Epithelial cell of esophagus (primary cell): ENCODE measurements at regions not wholly inside any gene's neighbourhood (a gene's known extent, or its start where the extent isn't known, plus 50 kb on each side); places are given as distances from the start of the nearest gene placed in this dataset.

Experiments
- DNase-seq: peaks from one replicate; pipeline ENCODE4 v3.0.0; 2010; ENCODE audit warnings: low read depth
- H3K4me3 ChIP-seq: 2 replicates; pipeline ENCODE4 v1.5.1; 2011; ENCODE audit warnings: mild to moderate bottlenecking, low read length, control low read depth
- TF ChIP-seq, protein P1 (sequence below): IDR thresholded peaks from 2 replicates; pipeline ENCODE4 v1.5.1; 2011; ENCODE audit warnings: low read depth, mild to moderate bottlenecking, low read length, control low read depth, inconsistent platforms; ENCODE audit not compliant: insufficient read depth; ENCODE audit errors: missing control alignments

DNA sequence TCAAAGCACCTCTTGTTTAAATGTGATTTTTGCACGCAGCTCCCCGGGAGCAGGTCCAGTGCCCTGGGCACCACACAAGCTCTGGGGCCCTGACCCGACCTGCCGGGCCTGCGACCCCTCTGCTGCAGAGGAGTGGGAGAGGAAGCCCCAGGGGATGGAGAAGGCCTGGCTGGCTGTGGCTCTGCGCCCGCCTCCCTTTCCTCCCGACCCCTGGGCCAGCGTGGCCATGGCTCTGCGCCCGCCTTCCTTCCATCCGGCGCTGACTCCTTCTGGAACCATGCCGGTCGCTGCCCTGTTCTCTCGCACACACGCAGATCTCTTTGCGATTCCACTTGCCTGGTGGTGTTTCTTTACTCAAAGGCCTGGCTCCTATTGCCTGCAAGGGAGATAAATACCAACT is 166.5 kb upstream of the SALL3 start:
- TF ChIP-seq, protein P1, sequence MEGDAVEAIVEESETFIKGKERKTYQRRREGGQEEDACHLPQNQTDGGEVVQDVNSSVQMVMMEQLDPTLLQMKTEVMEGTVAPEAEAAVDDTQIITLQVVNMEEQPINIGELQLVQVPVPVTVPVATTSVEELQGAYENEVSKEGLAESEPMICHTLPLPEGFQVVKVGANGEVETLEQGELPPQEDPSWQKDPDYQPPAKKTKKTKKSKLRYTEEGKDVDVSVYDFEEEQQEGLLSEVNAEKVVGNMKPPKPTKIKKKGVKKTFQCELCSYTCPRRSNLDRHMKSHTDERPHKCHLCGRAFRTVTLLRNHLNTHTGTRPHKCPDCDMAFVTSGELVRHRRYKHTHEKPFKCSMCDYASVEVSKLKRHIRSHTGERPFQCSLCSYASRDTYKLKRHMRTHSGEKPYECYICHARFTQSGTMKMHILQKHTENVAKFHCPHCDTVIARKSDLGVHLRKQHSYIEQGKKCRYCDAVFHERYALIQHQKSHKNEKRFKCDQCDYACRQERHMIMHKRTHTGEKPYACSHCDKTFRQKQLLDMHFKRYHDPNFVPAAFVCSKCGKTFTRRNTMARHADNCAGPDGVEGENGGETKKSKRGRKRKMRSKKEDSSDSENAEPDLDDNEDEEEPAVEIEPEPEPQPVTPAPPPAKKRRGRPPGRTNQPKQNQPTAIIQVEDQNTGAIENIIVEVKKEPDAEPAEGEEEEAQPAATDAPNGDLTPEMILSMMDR: no peak
- DNase-seq: no peak
- H3K4me3 ChIP-seq: no peak overlapping the region

DNA sequence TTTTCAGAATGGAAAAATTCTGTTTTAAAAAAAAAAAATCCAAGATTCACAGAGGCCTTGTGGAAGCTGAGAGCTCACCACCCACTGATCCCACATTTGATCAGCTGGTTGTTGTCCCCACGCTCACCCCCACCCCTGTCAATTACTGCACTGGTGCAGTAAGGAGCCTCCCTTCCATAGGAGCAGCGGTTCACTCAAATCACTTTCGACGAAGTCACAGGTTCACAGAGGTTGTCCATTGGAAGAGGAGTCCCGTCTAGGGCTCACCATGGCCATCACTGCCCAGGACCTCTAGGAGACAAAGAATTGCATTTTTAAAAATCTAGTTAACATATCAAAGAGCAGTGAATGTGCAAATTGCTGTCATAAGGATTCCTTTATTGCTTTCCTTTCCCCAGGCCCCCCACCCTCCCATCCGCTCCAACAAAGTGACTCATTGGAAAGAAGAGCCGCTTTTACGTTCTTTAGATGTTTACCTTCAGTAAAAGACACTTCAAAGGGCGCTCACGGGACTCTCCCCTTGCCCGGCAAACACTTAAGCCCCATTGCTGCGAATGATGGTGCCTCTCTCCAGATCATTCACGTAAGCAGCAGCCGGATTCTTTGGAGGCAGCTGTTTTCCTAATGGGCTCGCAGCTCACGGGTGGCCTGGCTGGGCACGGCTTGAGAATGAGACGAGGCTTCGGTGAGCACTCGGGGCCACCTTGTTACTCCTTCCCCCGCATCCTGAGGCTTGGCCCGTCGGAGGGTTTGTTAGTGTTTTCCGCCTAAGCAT is 165.5 kb upstream of the SALL3 start:
- no peak for DNase-seq
- no peak overlapping the region for H3K4me3 ChIP-seq
- TF ChIP-seq, protein P1: no peak

DNA sequence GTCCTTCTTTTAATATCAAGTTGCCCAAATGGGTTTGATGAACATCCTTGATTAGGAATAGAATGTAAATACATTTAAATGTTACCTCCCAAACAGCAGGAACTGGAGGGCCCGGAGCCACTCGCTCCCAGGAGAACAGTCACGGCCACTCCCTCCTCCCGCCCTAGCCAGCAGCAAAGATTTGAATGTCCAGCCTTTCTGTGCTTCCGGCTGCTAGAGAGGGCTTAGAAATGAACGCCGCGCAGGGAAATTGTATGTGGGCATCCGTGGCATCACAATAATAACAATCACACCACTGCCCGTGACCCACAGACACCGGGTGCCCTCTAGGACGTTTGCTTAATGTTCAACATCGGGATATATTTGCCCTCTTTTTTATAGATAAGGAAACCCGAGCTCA is 164.9 kb upstream of the SALL3 start:
- TF ChIP-seq, protein P1: no peak
- H3K4me3 ChIP-seq: no peak overlapping the region
- no peak for DNase-seq

DNA sequence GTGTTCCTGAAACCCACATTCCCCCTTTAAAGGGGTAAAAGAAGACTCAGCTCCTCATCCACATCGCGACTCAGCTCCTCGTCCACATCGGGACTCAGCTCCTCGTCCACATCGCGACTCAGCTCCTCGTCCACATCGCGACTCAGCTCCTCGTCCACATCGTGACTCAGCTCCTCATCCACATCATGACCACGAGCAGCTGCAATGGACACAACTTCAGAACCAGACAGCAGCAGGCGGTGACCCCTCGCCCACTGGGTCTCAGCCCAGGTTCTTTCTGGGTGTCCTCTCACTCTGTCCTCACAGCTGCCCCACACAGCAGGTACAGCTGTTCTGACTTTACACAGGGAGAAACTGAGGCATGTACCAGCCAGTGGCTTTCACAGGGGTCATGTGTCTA is 163.5 kb upstream of the SALL3 start:
- no peak for DNase-seq
- H3K4me3 ChIP-seq: no peak overlapping the region
- TF ChIP-seq, protein P1: no peak

DNA sequence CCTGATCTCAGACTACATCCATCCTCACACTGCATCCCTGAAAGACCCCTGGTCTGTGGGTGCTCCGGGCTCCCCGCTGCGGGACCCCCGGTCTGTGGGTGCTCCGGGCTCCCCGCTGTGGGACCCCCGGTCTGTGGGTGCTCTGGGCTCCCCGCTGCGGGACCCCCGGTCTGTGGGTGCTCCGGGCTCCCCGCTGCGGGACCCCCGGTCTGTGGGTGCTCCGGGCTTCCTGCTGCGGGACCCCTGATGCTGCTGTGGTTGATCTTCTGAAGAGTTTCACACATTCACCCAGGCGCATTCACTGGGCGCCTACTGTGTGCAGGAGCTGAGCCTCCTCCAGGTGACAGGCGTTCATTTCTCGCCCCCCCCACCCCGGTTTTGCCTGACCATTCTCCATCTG is 162.7 kb upstream of the SALL3 start:
- no peak overlapping the region for H3K4me3 ChIP-seq
- DNase-seq: no peak
- TF ChIP-seq, protein P1: no peak

DNA sequence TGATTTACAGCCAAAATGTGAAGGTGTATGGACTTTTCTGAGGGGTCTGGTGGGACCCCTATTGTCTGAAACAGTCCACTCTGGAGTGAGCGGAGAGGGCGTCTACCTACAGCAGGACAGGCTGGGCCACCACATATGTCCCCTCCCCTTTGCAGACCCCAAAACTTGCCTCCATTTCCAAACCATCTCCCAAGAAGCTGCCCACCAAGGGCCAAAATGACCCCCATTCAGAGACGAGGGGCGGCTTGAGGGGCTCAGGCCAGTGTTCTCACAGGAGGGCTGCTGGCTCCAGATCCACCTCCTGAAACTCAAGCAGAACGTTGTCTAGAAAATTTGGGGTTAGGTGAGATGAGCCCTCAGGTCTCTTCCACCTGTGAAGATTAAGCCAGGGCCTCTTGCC is 161.1 kb upstream of the SALL3 start:
- no peak overlapping the region for H3K4me3 ChIP-seq
- DNase-seq: no peak
- TF ChIP-seq, protein P1: no peak

DNA sequence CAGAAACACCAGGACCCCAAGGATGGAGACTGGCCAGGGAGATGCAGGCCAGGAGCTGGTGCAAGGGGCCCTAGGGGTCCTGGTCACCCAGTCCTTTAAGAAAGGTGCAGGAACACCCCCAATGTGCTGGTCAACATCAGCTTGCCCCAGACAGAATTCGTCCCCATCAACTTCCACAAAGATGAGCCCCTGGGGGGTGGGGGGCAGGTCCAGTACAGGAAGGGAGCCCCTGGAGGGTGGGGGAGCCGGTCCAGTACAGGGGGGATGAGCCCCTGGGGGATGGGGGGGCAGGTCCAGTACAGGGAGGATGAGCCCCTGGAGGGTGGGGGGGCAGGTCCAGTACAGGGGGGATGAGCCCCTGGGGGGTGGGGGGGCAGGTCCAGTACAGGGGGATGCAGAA is 160.7 kb upstream of the SALL3 start:
- TF ChIP-seq, protein P1: no peak

More for the DNA sequence above, 160.7 kb upstream of the SALL3 start:
- no peak overlapping the region for H3K4me3 ChIP-seq
- no peak for DNase-seq
